ENCODE measurements at regions not wholly inside any gene's neighbourhood (a gene's known extent, or its start where the extent isn't known, plus 50 kb on each side); places are given as distances from the start of the nearest gene placed in this dataset.
"Not testable (repeated sequence)": the region's sequence is repeated elsewhere in the genome, so short reads cannot be mapped to it uniquely, and the experiment has no call there.

DNA sequence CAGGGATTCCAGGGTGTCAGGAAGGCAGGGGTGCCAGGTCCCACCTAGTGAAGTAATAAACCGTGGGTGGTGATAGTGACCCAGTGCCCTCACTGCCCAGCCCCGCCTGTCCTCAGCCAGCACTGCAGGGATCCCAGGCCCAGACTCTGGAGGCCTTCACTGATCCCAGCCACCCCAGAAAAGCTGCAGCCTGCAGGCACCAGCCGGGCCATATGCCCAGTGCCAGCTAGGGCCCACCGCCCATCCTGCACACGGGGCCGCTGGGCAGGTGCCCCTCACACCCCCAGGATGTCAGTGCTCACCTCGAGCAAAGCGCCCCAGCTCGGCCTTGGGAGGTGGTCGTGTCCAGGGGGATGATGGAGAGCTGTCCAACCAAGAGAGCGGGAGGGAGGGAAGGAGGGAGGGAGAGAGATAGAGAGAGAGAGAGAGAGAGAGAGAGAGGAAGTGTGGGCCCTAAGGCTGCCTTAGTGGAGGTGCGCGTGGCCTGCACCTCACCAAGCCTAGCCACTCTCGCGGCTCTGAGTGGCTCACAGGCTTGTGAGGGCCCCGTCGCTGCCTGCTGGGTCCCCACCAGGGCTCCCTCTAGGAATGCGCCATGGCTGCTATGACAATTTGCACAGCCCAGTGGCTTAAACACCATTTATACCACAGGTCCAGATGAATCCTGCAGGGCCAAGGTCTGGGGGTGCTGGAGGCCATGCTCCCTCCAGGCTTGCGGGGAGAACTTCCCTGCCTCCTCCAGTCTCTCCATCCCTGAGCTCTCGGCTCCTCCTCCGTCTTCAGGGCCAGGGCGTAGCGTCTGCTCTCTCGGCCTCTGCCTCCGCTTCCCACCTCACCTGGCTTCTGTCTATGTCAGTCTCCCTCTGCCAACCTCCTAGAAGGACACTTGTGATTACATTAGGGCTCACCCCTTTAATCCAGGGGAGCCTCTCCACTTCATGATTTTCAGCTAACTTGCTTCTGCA lies 401.0 kb downstream of the TMEM121 start:
- H3K4me3 ChIP-seq (ENCODE audit: insufficient read depth, low read depth, low read length) = no peak overlapping the region
- WGBS, 2 experiments = 79 to 83% methylated on average over 25 of the region's 25 CpGs
- peaks cover 9% of the 10 kb centered on the region for H3K9me3 ChIP-seq (ENCODE audit: control insufficient read depth, low read length)
- H3K27me3 ChIP-seq (ENCODE audit: control insufficient read depth, insufficient read depth, low read length, poor library complexity, severe bottlenecking) = no peaks in the 10 kb centered on the region
- H3K36me3 ChIP-seq (ENCODE audit: control insufficient read depth, insufficient read depth, low read length) = no peaks in the 10 kb centered on the region
- no peak overlapping the region for H3K27ac ChIP-seq (ENCODE audit: insufficient read depth, low read depth, low read length, poor library complexity, severe bottlenecking)
- no peaks in the 10 kb centered on the region for H3K4me1 ChIP-seq (ENCODE audit: control insufficient read depth, insufficient read depth, low read length)

DNA sequence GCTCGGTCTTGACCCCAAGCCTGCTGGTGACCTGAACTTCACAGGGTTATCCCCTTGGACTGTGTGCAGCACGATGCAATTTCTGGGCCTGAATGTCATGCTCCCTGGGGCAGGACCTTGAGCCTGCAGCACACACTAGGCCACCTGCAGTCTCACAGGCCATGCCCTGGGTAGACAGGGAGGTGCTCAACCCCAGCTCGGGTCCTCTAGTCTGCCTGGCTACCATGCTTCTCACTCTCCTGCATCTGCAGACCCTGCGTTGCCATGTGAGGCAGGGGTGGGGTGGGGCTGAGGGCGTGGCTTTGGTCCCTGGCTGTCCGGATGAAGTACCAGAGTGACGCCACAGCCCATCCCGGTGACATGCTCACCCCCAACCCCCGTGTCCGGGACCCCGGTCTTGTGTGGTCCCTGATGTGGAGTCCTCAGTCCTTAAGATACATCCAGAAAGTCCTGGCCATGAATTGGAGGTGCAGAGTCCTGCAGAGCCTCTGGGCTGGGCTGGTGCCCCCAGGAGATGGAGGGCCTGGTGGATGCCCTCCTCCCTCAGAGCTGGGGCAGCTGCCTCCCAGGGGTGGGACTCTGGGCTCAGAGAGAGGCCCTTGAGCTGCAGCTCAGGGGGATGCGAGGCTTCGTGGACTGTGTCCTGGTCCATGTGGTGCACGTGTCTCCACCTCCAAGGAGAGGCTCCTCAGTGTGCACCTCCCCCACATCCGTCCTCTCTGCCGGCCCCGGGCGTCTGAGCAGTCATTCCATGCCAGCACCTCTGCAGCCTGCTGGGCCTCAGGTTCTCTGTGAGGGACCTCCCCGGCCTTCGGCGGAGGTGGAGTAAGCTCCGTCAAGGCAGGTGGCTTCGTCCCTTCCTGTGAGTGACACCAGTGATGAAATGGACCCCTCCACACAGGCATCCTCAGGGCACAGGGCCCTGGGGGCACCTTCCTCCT lies 402.1 kb downstream of the TMEM121 start:
- 84 to 86% methylated on average over 23 of the region's 23 CpGs for WGBS, 2 experiments
- H3K4me3 ChIP-seq (ENCODE audit: insufficient read depth, low read depth, low read length); H3K27me3 ChIP-seq (ENCODE audit: control insufficient read depth, insufficient read depth, low read length, poor library complexity, severe bottlenecking); H3K36me3 ChIP-seq (ENCODE audit: control insufficient read depth, insufficient read depth, low read length); H3K27ac ChIP-seq (ENCODE audit: insufficient read depth, low read depth, low read length, poor library complexity, severe bottlenecking); H3K4me1 ChIP-seq (ENCODE audit: control insufficient read depth, insufficient read depth, low read length): not testable (repeated sequence)
- peaks cover 11% of the 10 kb centered on the region for H3K9me3 ChIP-seq (ENCODE audit: control insufficient read depth, low read length)

DNA sequence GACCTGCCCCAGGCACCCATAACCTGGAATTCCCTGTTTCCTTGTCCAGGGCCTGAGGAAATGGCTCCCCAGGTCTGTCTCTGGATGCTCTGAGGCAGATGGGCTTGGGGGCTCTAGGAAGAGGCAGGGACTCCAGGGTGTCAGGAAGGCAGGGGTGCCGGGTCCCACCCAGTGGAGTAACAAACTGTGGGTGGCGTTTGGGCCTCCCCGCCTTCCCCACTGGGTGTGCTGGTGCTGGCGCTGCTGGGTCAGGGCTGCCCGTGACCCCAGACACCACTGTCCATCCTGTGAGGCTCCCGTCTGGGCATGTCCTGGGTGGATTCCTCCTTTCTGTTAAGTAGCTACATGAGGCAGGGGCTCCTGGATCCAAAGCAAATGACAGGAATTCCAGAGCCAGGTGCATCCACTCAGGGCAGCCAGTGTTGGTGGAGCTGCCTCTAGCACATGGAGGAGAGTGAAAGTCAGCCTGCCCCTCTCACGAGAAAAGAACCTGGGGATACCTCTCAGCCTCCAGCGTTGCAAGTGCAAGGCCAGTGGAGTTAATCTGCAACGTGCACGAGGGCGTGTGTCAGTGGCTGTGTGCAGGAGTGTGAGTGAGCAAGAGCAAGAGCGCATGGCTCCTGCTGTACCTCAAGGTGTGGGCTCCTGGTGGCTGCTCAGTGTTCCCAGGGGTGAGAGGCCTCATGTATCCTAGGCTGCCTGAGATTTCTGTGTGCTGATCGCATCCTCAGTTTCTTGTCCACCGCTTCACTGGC lies 403.1 kb downstream of the TMEM121 start:
- Histone ChIP-seq H3K27me3 (ENCODE audit: control insufficient read depth, insufficient read depth, low read length, poor library complexity, severe bottlenecking) (no peaks in the 10 kb centered on the region), H3K36me3 (ENCODE audit: control insufficient read depth, insufficient read depth, low read length) (no peaks in the 10 kb centered on the region), H3K9me3 (ENCODE audit: control insufficient read depth, low read length) (peaks cover 11% of the 10 kb centered on the region), H3K4me3 (ENCODE audit: insufficient read depth, low read depth, low read length) (no peak overlapping the region), H3K4me1 (ENCODE audit: control insufficient read depth, insufficient read depth, low read length) (no peaks in the 10 kb centered on the region), H3K27ac (ENCODE audit: insufficient read depth, low read depth, low read length, poor library complexity, severe bottlenecking) (no peak overlapping the region)
- WGBS, 2 experiments = 85% methylated on average over 14 of the region's 14 CpGs

DNA sequence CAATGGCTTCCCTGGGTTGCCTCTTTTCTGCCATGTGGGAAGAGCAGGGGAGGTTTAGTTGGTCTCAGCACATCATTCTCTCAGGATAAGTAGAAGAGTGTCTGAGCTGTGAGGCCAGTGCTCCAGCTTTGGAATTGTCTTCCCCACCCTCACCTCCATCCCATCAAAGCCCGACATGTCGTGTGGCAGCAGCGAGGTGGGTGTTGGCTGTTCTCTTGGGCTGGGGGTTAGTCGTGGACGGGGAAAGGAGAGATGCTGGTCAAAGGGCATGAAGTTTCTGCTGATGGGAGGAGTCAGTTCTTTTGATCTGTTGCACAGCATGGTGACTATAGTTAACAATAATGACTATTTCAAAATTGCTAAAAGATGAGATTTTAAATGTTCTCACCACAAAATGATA lies 404.2 kb downstream of the TMEM121 start:
- WGBS, 2 experiments = 86 to 87% methylated on average over 5 of the region's 5 CpGs
- Histone ChIP-seq H3K27ac (ENCODE audit: insufficient read depth, low read depth, low read length, poor library complexity, severe bottlenecking) (no peak overlapping the region), H3K4me3 (ENCODE audit: insufficient read depth, low read depth, low read length) (no peak overlapping the region), H3K4me1 (ENCODE audit: control insufficient read depth, insufficient read depth, low read length) (no peaks in the 10 kb centered on the region), H3K27me3 (ENCODE audit: control insufficient read depth, insufficient read depth, low read length, poor library complexity, severe bottlenecking) (no peaks in the 10 kb centered on the region), H3K9me3 (ENCODE audit: control insufficient read depth, low read length) (peaks cover 15% of the 10 kb centered on the region), H3K36me3 (ENCODE audit: control insufficient read depth, insufficient read depth, low read length) (no peaks in the 10 kb centered on the region)

DNA sequence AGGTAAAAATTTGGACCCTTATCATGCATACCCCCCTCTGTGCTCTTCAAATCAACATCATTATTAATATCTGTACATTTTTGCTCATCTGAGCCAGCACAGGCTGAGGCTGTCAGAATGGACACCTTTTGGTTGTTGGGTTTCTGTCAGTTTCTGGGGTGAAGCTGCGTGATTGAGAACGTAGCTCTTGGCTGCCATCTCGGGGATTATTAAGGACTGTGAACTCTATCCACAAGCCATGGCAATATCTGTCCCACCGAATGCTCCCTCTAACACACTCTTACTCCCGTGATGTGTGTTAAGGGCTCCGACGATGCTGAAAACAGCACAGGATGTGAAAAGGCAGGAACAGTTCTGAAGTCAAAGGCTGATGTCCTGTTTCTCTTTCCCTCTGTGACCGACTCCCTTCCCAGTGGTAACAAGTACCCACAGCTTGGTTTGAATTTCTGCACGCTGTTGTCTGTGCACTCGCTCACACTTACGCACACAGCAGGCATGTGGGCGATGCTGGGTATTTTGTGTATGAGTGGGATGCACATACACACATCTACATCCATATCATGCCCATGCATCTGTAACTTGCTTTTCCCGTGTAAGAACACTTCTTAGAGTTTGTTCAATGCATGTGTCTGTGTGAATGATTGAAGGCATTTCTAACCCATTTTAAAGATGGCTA lies 405.6 kb downstream of the TMEM121 start:
- Histone ChIP-seq H3K4me3 (ENCODE audit: insufficient read depth, low read depth, low read length) (no peak overlapping the region), H3K9me3 (ENCODE audit: control insufficient read depth, low read length) (peaks cover 15% of the 10 kb centered on the region), H3K27ac (ENCODE audit: insufficient read depth, low read depth, low read length, poor library complexity, severe bottlenecking) (no peak overlapping the region), H3K27me3 (ENCODE audit: control insufficient read depth, insufficient read depth, low read length, poor library complexity, severe bottlenecking) (no peaks in the 10 kb centered on the region), H3K36me3 (ENCODE audit: control insufficient read depth, insufficient read depth, low read length) (no peaks in the 10 kb centered on the region), H3K4me1 (ENCODE audit: control insufficient read depth, insufficient read depth, low read length) (no peaks in the 10 kb centered on the region)
- 77 to 78% methylated on average over 8 to 13 of the region's 13 CpGs for WGBS, 2 experiments

DNA sequence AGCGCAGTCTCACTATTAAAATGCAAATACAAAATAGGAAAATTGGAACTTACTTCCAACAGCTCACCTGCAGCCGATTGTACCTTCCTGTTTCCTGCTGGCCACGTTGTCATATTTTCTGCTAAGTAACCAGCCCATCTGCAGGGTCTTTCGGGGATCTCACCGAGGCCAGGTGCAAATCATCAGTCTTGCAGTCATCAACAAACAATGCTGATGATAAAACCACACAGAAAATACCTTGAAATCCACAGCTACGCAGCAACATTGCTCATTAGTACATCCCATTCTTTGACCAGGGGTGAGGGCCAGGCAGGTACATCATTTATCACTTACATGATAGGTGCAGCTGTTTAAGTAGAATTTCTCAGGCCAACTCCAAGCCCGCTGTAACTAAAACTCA lies 406.9 kb downstream of the TMEM121 start:
- no peaks in the 10 kb centered on the region for H3K27me3 ChIP-seq (ENCODE audit: control insufficient read depth, insufficient read depth, low read length, poor library complexity, severe bottlenecking)
- no peaks in the 10 kb centered on the region for H3K4me1 ChIP-seq (ENCODE audit: control insufficient read depth, insufficient read depth, low read length)
- WGBS, 2 experiments = 52 to 61% methylated on average over 6 to 7 of the region's 7 CpGs
- H3K36me3 ChIP-seq (ENCODE audit: control insufficient read depth, insufficient read depth, low read length) = no peaks in the 10 kb centered on the region
- H3K9me3 ChIP-seq (ENCODE audit: control insufficient read depth, low read length) = peaks cover 22% of the 10 kb centered on the region
- H3K27ac ChIP-seq (ENCODE audit: insufficient read depth, low read depth, low read length, poor library complexity, severe bottlenecking) = no peak overlapping the region
- H3K4me3 ChIP-seq (ENCODE audit: insufficient read depth, low read depth, low read length) = no peak overlapping the region

DNA sequence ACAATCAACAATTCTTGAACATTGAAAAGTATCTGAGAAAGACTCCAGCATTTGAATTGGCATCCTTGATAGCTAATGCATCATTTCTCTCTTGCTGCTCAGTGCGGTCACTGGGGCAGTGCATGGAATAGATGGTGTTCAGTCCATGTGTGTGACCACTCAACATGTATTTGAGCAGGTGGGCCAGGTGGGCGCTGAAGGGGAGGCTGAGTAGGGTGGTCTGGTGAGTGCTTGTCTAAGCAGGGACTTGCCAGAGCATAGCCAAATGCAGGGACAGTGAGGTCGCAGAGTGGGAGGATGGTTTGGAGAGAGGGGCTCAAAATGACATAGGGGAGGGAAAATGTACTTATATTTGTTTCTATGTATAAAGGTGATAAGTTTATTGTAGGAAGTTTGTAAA lies 409.0 kb downstream of the TMEM121 start:
- no peaks in the 10 kb centered on the region for H3K4me1 ChIP-seq (ENCODE audit: control insufficient read depth, insufficient read depth, low read length)
- H3K27ac ChIP-seq (ENCODE audit: insufficient read depth, low read depth, low read length, poor library complexity, severe bottlenecking) = no peak overlapping the region
- H3K36me3 ChIP-seq (ENCODE audit: control insufficient read depth, insufficient read depth, low read length) = no peaks in the 10 kb centered on the region
- peaks cover 20% of the 10 kb centered on the region for H3K9me3 ChIP-seq (ENCODE audit: control insufficient read depth, low read length)
- no peaks in the 10 kb centered on the region for H3K27me3 ChIP-seq (ENCODE audit: control insufficient read depth, insufficient read depth, low read length, poor library complexity, severe bottlenecking)
- no peak overlapping the region for H3K4me3 ChIP-seq (ENCODE audit: insufficient read depth, low read depth, low read length)
- 49 to 54% methylated on average over 3 of the region's 3 CpGs for WGBS, 2 experiments

DNA sequence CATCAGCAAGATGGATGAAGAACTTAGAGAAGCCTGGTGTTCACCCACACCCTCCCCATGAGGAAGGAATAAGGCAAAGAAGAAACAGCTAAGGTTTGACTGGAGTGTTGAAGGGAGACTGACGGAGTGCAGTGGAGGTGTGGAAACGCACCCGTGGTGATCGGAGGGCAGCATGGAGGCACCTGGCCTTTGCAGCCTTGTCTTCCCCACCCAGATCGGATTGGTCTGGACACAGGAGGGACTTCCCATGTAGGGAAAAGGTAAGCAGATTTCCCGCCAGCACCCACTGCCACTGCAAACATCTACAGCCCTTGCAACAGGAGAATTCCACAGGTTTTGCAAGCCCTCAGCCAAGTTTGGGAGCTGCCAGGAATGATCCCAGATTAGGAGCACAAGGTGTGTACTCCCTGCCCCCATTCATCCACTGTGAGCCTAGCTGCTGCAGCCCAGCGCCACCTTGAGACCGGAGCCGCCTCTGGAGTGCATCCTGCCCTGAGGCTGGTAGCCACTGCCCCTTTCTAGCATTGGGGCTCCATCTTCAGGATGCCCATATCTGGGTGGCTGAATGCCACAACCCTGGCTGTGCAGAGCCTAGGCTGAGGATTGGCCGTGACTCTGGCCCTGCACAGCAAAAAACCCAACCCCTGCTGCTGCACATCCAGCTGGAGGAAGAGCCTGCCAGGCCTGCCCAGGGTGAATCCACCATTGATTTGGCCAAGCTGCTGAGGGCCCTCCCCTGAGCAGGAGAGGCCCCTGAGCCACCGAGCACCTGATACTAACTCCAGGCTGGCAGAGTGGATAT lies 411.1 kb downstream of the TMEM121 start:
- whole genome bisulfite sequencing, 2 experiments = 81 to 82% methylated on average over 11 of the region's 11 CpGs
- Histone ChIP-seq H3K36me3 (ENCODE audit: control insufficient read depth, insufficient read depth, low read length) (no peaks in the 10 kb centered on the region), H3K4me1 (ENCODE audit: control insufficient read depth, insufficient read depth, low read length) (no peaks in the 10 kb centered on the region), H3K4me3 (ENCODE audit: insufficient read depth, low read depth, low read length) (no peak overlapping the region), H3K27me3 (ENCODE audit: control insufficient read depth, insufficient read depth, low read length, poor library complexity, severe bottlenecking) (no peaks in the 10 kb centered on the region), H3K9me3 (ENCODE audit: control insufficient read depth, low read length) (peaks cover 19% of the 10 kb centered on the region), H3K27ac (ENCODE audit: insufficient read depth, low read depth, low read length, poor library complexity, severe bottlenecking) (no peak overlapping the region)

All from ectodermal cell (in vitro differentiated cells).